Bone marrow (tissue), 2 donors: ENCODE measurements at regions not wholly inside any gene's neighbourhood (a gene's known extent, or its start where the extent isn't known, plus 50 kb on each side); places are given as distances from the start of the nearest gene placed in this dataset.
"Not testable (repeated sequence)": the region's sequence is repeated elsewhere in the genome, so short reads cannot be mapped to it uniquely, and the experiment has no call there.

Source experiments
- DNase-seq, 2 donors: peaks; one replicate each; lab custom pipeline; 2025; lab: John Stamatoyannopoulos, UW

DNA sequence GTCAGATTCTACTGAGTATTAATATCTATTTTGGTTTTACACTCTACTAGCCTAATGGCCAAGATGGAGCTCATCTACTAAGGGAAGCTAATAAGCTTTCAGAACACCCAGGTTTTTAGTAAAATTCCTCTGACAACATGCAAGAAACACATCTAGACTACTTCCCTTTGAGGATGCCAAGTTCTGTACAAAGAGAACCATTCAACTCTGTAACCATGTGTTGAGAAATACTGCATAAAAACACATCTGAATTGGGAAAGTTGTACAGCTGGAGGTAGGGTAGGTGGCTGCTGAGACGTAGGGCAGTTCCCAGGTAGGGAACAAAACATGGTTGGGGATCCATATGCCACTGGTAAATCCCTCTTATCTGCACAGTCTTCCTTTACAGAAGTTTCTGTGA, 66.2 kb downstream of the SC5D start:
- DNase-seq: no peak

GRCh38 chr11:121359591-121359990, 67.0 kb downstream of the SC5D start:
- DNase-seq: no peak

DNA sequence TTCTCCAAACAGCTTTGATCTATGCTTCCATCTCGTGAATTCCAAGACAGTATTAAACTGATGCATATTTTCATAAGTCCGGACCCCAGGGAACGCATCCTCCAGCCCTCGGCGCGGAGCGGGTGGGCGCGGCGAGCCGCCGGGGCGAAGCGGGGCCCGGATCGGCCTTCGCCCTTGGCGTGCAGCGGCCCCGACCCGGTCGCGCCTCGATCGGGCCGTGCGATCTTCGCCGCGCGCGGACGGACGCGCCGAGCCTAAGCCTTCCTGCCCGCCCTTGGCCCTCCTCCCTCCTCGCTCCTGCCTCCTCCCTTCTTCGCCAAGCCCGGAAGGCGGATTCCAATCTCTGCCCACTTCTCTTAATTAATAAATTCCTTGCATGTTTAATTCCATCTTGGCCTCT, 70.4 kb downstream of the SC5D start:
- not testable (repeated sequence) for DNase-seq

DNA sequence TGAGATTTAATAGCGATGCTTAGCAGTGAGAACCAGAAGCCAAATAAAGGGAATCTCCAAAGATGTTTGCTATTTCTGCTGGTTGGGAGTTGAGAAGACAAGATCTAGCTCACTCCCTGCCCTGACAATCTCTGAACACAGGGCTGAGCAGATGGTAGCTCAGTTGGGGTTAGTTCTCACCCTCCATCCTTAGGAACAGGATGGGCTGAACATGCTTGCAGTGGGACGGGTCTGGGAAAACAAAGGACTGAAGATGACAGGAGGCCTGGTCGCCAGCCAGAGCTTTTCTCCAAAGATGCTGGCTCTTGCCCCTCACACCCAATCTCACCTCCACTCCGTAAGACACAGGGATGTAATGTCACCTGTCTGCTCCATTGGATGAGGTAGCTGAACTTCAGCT, 72.7 kb downstream of the SC5D start:
- no peak for DNase-seq

DNA sequence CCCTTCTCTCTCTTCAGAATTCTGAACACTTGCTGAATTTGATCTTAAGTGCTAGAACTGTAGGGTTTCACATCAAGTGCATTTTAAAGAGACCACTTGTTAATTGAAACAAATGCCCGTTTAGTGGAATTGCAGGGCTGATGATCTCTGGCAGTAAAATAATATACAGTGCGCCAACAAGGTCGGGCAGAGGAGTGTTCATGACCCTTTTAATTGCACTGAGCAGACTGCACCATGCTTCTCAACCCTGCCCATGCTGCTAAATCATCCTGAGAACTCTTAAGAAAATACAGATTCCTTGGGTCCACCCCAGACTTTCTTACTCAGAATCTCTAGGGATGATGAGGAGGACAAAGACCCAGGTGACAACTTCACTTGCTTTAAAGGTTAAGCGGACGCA, 73.5 kb downstream of the SC5D start:
- no peak for DNase-seq

GRCh38 chr11:121367001-121367843, 74.7 kb downstream of the SC5D start:
- DNase-seq: peak in 1 of 2 donors; percentile 78

DNA sequence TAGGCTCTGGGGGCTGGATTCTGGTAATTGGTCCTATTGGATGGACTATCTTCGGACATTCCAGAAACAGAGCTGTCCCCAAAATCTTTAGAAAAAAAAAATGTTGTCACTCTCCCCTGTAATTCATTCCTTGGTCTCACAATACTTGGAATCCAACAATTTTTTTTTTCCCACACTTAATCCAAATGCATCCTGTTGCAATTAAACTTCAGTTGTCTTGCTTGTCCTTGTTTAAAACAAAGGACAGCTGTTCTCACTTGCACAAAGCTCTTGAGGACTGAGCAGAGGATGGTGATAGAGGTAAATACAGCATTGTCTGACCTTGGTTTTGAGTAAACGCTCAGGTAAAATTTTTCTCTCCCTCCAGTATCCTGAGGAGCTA, 75.3 kb downstream of the SC5D start:
- DNase-seq: no peak

GRCh38 chr11:121368364-121369240, 76.0 kb downstream of the SC5D start:
- no peak for DNase-seq

DNA sequence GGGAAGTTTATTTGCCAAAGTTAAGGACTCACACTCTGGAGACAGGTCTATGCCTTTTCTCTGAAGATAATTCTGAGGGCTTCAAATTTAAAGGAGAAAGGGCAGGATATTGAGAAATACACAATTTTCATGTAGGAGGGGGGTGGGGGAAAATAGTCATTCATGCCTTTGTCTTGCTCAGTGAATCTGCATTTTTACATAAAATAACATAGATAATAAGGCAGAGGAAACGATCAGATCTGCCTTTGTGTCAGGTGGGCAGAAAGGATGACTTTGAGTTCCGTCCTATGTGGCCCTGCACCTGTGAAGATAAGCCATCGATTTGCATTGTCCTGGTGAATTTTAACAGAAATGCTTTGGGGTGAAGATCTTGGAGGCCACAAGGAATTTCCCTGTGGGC, 76.8 kb downstream of the SC5D start:
- no peak for DNase-seq

- no peak for DNase-seq
These were observed 79.5 kb downstream of the SC5D start for GRCh38 chr11:121372028-121372427.

GRCh38 chr11:121372671-121373429, 79.3 kb upstream of the SORL1 start:
- DNase-seq: no peak

- DNase-seq: no peak
These were observed 77.7 kb upstream of the SORL1 start for GRCh38 chr11:121374286-121374985.

- DNase-seq: peak in 1 of 2 donors; percentile 27
These were observed 76.0 kb upstream of the SORL1 start for GRCh38 chr11:121376130-121376529.

GRCh38 chr11:121379145-121379810, 72.8 kb upstream of the SORL1 start:
- DNase-seq: not testable (repeated sequence)

DNA sequence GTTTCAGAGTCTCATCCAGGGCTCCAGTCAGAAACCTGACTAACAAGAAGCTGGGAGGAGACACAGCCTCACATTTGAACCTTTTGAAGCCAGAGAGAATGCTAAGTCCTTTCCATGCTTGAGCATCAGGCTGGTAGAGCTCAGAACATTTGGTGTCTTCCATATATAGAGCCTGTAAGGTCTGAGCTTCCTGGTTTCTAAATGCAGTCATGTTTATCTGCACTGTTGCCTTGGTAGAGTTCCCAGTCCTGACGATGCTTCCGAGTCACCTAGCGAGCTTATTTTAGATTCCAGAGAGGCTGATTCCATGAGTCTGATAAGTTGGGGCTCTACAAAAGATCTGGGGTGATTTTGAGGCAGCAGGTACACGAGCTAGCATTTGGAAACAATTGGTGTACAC, 68.4 kb upstream of the SORL1 start:
- DNase-seq: no peak

DNA sequence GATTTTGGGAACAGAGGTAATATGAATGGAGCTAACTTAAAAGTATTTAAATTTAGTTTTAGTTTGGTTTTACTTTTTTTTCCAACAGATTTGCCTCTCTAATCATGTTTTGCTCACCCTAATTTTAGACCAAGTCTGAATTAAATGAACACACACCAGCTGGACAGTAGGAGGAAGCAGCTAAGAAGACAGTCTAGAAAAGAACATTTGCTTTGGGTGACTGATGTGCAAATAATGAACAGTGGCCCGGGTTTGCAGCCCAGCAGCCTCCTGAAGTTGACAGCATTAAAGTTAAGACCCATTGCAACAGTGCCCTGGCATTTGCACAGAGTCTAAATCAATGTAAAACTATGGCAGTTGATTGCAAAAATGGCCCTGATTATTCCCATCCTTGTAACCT, 66.4 kb upstream of the SORL1 start:
- no peak for DNase-seq
